ENCODE measurements at regions not wholly inside any gene's neighbourhood (a gene's known extent, or its start where the extent isn't known, plus 50 kb on each side); places are given as distances from the start of the nearest gene placed in this dataset.

DNA sequence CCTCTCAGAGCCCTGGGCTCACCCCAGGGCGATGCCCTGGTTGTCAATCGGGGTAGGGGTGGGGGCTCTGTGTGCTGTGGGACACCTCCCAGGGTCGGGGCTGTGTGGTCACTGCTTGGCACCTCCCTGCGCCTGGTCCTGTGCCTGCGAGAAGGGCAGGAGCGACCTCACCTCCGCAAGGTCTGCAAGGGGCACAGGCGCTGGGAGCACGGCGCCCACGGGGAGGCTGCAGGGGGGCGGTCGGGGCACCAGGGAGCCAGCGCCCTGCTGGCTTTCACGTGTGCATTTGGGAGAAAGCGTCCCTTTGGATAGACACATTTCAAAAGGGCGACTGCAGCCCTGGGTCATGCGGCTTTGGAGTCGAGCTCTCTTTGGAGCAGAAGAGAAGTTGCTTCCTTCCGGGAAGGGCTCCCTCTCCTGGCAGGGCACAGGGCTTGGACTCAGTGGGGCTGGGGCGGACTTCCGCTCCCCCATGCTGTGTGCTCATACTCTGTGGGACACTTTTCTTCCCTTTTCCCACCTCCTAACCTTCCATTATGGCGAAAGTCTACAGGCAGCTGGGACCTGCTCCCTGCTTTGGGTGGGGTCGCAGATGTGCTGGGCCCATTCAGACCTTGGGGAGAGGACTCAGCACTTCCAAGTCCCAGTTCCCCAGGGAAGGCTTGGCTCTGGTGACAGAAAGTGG is 52.9 kb upstream of the SLC28A3 start:
- no peak for DNase-seq

DNA sequence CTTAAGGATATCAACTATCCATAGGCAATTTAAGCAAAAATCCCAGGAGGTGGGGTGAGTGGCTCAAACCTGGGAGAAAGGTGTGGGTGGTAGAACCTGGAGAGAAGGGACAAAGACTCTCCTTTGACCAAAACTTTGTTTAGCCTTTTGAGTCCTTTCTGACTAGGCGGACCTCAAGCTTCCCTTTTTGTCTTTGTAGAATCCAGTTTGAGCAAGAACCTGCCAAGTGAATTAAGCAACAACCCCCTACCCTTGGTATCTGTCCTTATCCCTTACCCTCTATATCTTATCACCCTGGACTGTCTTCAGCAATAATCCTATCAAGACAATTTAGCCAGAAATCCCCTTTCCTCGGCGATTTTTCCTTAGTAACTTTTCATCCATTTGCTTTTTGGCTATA is 53.5 kb upstream of the SLC28A3 start:
- DNase-seq, result no peak

DNA sequence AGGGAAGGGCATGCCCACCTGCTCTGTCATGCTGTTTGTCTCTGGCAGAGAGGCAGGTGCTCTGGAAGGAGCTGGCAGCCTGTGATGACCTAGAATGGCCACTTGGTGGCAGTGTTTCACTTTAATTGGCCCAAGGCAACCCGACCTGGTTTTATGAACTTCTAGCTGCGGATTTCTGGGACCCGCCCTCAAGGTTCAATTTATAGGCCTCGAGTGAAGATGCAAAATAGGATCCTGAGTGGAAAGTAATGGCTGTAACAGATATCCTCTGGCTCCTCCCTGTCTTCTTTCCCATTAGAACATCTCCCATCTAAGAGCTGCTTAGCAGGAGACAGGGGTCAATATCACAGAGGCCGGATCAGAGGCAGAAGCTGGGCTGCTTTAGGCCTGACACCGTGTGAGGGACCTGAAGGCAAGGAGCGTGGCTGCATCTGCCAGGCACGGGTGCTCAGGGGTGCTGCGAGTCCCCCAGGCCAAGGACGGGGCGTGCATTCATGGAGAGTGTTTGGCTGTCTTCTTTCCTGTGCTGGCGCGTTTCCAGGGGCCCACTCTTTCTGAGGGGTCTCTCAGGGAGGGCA is 56.7 kb upstream of the SLC28A3 start:
- DNase-seq, result peak; percentile 74

DNA sequence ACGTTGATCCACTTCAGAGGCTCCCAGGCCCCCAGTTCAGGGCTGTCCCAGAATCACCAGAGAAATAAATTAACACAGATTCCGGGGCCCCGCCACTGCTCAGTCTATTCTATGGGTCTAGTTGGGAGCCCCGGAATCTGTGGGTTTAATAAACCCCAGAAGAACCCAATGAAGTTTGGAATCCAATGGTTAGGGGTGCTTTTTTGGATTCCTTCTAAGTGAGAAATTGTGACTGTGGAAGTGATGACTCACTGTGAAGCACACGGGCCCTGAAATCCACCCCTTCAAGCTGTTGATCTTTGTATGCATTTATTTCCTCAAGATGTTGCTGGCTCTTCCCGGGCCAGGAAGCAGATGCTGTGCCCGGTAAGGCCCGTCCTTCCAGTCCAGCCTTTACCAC is 57.3 kb upstream of the SLC28A3 start:
- DNase-seq, result peak; percentile 83

DNA sequence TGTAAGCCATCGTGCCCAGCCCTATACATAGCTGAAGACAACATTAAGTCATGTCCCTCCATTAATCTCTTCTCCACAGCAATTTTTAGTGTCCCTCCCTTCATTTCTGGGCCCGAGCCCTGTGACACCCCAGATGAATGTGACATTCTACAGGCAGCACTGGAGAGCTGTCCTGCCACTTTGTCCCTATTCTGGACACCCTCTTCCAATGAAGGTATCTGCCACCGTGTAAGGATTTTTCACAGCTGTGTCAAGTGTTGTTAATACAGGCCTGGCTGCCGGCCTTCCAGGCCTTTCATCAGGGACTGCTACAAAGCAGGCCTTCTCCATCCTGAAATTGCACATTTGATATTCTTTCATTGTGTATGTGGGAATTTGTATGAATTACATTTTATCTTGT is 62.0 kb upstream of the SLC28A3 start:
- DNase-seq, result no peak

DNA sequence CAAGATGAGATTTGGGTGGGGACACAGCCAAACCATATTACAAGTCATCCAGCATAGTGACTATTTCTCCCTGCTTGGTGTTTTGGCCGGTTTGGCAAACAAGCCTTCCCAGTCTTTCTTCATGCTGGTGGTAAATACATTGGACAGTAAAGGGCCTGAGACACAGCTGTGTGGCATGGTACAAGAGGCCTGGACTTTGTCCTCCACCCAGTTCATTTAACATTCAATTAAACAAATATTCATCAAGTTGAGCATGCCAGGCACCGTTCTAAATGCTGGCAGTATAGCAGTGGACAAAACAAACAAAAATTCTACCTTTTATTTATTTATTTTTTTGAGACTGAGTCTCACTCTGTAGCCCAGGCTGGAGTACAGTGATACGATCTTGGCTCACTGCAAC is 62.7 kb upstream of the SLC28A3 start:
- no peak for DNase-seq

DNA sequence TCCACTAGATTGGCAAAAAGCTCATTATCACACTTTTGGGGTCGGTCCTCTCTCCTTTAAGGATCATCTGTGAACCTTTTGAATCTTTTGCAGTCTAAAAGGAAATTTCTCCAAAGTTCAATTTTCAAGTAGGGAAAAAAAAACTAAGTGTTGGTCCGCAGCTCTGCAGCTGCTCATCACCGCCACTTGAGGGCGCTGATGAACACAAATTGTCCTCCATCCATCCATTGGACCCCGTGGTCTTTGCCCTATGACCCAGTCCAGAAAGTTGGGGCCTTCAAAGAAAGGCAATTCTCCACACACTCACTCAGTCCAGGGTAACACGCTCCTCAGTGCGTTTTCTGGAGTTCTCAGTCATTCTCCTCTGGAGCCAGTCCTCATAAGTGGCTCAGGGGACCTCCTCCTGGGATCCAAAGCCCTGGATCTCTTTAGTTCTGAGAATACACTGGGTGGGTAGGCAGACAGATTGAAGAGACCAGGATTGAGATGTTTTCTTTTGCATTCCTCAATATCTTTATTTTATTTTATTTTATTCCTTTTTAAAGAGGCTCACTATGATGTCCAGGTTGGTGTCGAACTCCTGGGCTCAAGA is 63.6 kb upstream of the SLC28A3 start:
- peak; percentile 8 for DNase-seq

DNA sequence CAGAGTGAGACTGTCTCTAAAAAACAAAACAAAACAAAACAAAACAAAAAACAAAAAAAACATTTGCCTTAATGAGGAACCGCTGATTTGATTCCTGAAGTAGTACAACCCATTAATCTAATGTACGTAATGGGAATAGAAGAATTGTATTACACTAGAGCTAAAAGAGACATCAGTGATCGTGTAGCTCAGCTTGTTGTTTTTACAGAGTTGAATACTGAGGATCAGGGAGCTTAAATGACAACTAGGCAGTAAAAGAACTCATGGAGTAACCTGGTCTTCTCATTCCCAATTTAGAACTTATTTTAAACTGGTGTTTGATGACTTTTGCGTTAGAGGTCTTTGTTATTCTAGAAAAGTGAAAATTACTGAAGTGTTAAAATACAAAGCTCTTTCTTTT is 65.1 kb upstream of the SLC28A3 start:
- DNase-seq, result no peak

GRCh38 chr9:84408416-84408815 is 67.9 kb upstream of the SLC28A3 start:
- DNase-seq, result no peak

GRCh38 chr9:84411683-84412267 is 71.2 kb upstream of the SLC28A3 start:
- no peak for DNase-seq

- no peak for DNase-seq
Measured at GRCh38 chr9:84412654-84413053, 72.1 kb upstream of the SLC28A3 start.

DNA sequence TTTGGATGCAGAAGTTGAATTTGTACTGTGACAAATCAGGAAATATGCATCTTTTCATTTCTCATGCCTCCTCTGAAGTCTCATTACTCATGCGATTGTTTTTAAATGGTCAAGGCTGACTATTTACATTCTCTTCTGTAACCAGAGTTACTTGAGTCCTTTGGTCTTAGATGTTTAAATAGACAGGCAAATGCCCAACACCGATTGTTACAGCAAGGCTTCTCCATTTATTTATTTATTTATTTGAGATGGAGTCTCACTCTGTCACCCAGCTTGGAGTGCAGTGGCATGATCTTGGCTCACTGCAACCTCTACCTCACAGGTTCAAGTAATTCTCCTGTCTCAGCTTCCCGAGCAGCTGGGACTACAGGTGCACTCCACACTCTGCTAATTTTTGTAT is 72.7 kb upstream of the SLC28A3 start:
- no peak for DNase-seq

DNA sequence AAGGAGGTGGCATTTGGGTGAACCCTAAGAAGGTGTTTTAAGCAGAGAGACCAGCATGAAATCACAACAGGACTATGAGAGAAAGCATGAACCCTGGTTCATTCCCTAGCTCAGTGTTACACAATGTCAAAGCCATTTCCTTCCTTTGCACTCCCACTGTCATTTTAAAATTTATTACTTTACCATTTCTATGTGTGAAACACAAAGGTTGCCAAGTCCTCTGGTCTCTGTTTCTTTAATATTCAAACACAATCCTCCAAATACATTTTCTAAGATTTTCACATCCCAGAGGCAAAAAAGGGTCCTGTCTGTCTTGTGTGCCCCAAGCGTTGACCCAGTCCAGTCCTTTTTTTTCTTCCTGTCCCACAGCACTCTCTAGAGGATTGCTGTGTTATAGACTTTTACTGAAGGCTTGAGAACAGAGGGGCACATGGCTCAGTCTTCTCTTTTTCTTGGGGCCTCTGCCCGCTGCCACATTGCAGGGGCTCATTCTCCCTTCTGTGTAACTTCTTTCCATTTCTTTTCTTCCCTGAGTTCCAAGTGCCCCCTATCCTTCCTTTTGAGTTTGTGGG is 78.6 kb upstream of the SLC28A3 start:
- peak; percentile 11 for DNase-seq

- no peak for DNase-seq
Measured at GRCh38 chr9:84424931-84425330, 84.4 kb upstream of the SLC28A3 start.

DNA sequence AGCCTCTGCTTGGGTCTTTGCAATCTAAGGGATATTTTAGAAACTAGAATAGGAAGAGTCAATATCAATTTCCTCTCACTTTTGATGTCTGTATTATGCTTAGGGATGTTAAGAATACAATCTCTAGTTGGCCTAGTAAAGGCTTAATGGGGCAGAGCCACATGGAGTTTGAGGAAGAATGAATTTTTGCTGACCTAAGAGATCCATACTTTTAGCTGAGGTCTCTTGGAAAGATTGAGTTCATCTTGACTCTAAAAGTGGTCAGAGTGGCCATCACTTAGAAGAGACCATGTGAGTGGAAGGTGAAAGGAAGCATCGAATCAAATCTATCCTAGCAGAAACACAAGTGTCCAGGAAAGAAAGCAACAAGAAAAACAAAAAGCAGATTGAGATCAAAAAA is 92.2 kb upstream of the SLC28A3 start:
- DNase-seq, result no peak

DNA sequence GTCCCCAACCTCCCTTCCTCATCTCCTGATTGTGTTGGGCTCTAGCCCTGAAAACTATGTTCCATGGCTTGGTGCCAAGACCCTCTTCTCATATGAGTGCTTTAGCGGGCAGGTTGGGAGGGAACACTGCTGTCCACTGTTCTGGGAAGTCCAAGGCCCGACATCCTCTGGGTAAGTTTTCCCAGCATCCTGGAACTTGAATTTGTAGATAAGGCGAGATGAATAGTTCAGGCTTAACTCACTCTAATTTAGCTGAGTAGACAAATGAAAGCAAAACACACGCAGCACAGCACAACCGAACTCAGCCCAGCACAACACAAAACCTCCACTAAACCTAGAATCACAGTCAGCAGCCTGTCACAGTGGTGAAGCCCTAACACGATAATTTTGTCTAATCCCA is 95.3 kb upstream of the SLC28A3 start:
- DNase-seq, result no peak

GRCh38 chr9:84436386-84437109 is 96.0 kb upstream of the SLC28A3 start:
- DNase-seq, result no peak

DNA sequence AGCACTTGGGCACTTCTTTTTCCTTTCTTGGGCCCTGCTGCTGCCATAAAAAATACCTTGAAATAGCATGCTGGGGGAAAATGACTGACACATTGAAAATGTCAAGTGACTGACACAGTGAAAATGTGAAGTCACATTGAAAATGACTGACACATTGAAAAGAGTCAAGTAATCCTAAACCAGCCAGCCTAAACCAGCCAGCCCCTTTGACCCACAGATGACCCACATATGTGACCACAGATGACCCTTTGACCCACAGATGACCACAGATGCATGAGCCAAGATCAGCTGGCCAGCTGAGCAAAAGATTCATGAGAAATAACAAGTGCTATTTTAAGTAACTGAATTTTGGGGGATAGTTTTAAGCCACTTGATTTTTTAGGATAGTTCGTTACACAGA is 97.8 kb upstream of the SLC28A3 start:
- no peak for DNase-seq

DNA sequence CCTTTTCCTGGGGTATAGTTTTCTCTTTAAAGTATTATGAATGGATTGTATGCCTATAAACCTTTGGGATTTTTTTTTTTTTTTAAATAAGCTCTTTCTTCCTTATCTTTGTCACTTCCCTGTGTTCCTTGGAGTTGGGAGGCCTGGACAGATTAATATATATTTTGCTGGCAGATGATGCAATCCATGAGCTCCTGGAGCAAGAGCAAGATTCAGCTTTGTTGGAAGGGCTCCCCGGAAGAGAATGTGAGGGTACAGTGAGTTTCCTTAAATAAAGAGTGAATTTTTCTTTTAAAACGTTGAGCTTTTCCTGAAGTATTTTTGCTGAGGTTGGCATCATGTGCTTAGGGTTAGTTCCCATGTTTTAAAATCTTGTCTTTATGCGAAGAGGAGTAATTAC is 98.7 kb upstream of the SLC28A3 start:
- DNase-seq, result no peak

DNA sequence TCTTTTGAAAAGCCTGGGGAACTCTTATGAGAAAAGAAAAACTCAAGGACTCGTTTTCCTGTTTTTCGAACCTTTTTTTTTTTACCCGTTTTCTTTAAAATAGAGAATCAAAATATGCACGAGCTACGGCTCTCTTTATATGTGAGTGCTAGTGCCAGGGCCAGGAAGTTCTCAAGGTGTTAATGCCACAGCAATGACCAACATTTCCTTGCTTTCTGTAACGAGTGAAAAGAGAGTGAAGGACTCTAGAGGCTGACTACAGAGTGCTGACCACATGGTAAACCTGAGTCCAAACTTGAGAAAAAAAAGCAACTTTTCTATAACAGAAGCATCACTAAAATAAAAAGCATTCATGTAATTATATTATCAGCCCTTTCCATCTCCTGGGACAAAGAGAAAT is 102.2 kb upstream of the SLC28A3 start:
- no peak for DNase-seq

- DNase-seq, result no peak
Measured at GRCh38 chr9:84445737-84446136, 105.2 kb upstream of the SLC28A3 start.

GRCh38 chr9:84447305-84447704 is 106.7 kb upstream of the SLC28A3 start:
- no peak for DNase-seq

GRCh38 chr9:84450029-84450428 is 109.5 kb upstream of the SLC28A3 start:
- DNase-seq, result no peak
